Osteoblast (primary cell): ENCODE measurements at regions not wholly inside any gene's neighbourhood (a gene's known extent, or its start where the extent isn't known, plus 50 kb on each side); places are given as distances from the start of the nearest gene placed in this dataset.
A peak's percentile ranks its signal among the peaks of the same experiment; 100 is the strongest.

Experiments used
- DNase-seq: peaks from one replicate; pipeline ENCODE4 v3.0.0; 2011; ENCODE audit warnings: low spot score, mixed read lengths; ENCODE audit not compliant: insufficient read length; ENCODE audit errors: missing footprints
- H2AFZ ChIP-seq: 2 replicates; pipeline ENCODE4 v1.6.0; 2011; ENCODE audit warnings: mild to moderate bottlenecking, low read length
- H3K27ac ChIP-seq: 2 replicates; pipeline ENCODE4 v1.5.1; 2011; ENCODE audit warnings: mild to moderate bottlenecking, low read depth, low read length, moderate library complexity
- H3K27me3 ChIP-seq: 2 replicates; pipeline ENCODE4 v1.6.0; 2012; ENCODE audit warnings: mild to moderate bottlenecking, control low read depth, inconsistent platforms, low read length, moderate library complexity; ENCODE audit not compliant: insufficient read depth
- H3K36me3 ChIP-seq: 2 replicates; pipeline ENCODE4 v1.5.1; 2011; ENCODE audit warnings: mild to moderate bottlenecking, low read length, control low read depth, moderate library complexity; ENCODE audit not compliant: insufficient read depth
- H3K4me1 ChIP-seq: 2 replicates; pipeline ENCODE4 v1.5.1; 2011; ENCODE audit warnings: mild to moderate bottlenecking, low read length, control low read depth, moderate library complexity; ENCODE audit not compliant: insufficient read depth
- H3K4me2 ChIP-seq: 2 replicates; pipeline ENCODE4 v1.6.0; 2011; ENCODE audit warnings: mild to moderate bottlenecking, low read length; ENCODE audit not compliant: insufficient read depth
- H3K4me3 ChIP-seq: fragments of 200-600 bp; sonication (generic); 3 replicates; pipeline ENCODE4 v1.5.1; 2012; ENCODE audit warnings: mild to moderate bottlenecking, low read length, inconsistent platforms; ENCODE audit not compliant: insufficient read depth
- H3K79me2 ChIP-seq: 2 replicates; pipeline ENCODE4 v1.6.0; 2012; ENCODE audit warnings: mild to moderate bottlenecking, low read length, control low read depth, inconsistent platforms; ENCODE audit not compliant: insufficient read depth
- H3K9me3 ChIP-seq: 2 replicates; pipeline ENCODE4 v1.5.1; 2011; ENCODE audit warnings: low read depth, low read length, control low read depth
- H4K20me1 ChIP-seq: 2 replicates; pipeline ENCODE4 v1.6.0; 2012; ENCODE audit warnings: mild to moderate bottlenecking, low read length, control low read depth; ENCODE audit not compliant: insufficient read depth
- TF ChIP-seq, protein P1 (sequence below): IDR thresholded peaks from 2 replicates; pipeline ENCODE4 v1.5.1; 2011; ENCODE audit warnings: mild to moderate bottlenecking, low read depth, low read length, moderate library complexity; ENCODE audit errors: extremely low read depth

DNA sequence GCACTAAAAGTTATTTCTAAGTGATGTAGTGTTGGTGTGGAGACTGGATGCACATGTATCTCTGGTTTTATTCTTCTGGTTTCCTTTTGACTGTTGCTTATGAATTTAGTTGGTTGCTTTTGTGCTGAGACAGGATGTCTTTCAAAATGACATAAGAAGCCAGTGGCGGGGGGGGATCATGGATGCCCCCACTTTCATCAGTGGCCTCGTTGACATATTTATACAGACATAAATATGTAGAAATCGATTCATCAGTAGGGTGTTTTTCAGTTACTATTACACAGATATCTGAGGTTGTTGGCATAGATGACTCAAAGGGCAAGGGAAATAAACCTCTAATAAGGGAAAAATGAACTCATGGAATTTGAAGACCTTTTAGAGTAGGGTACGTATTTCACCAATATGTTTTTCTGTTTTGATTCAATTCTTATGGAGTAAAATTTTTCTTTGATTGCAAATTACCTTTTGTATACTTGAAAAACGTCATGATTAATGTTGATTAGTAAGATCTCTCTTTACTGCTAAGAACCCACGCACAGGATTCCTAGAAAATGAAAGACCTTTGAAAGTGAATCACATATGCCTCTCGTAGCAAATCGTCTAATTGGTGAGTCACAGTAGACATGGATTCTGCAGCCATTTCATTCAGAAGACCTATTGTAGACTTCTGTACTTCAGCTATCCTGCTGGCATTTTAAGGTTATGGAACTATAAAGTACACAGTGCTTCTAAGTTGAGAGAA, 97.4 kb upstream of the RBMS3 start:
- Histone ChIP-seq H3K9me3 (no peaks in the 10 kb centered on the region), H3K4me3 (peak overlapping the region; percentile 32), H3K4me2 (peak overlapping the region; percentile 69), H2AFZ (no peak overlapping the region), H3K36me3 (no peaks in the 10 kb centered on the region), H3K27ac (peak overlapping the region; percentile 95), H3K4me1 (peaks cover 48% of the 10 kb centered on the region), H4K20me1 (no peaks in the 10 kb centered on the region), H3K27me3 (no peaks in the 10 kb centered on the region), H3K79me2 (no peaks in the 10 kb centered on the region)
- no peak for DNase-seq
- TF ChIP-seq, protein P1, sequence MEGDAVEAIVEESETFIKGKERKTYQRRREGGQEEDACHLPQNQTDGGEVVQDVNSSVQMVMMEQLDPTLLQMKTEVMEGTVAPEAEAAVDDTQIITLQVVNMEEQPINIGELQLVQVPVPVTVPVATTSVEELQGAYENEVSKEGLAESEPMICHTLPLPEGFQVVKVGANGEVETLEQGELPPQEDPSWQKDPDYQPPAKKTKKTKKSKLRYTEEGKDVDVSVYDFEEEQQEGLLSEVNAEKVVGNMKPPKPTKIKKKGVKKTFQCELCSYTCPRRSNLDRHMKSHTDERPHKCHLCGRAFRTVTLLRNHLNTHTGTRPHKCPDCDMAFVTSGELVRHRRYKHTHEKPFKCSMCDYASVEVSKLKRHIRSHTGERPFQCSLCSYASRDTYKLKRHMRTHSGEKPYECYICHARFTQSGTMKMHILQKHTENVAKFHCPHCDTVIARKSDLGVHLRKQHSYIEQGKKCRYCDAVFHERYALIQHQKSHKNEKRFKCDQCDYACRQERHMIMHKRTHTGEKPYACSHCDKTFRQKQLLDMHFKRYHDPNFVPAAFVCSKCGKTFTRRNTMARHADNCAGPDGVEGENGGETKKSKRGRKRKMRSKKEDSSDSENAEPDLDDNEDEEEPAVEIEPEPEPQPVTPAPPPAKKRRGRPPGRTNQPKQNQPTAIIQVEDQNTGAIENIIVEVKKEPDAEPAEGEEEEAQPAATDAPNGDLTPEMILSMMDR: no peak

DNA sequence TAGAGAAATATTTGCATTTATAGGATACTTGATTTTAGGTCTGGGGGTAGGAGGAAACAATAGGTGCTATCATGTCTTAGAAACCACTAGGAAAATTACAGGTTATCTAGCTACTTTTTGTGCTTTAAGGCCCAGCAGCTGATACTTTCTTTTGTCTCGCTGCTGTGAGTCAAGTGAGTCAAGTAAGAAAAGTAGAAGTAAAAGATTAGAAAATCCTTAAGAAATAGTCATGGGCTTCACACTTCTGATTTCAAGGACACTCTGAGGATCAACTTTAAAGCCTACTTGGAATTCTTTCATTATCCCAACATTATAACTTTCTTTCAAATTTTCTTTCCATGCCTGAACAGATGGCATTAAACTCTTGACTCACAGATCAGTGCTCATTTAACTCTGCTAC, 95.2 kb upstream of the RBMS3 start:
- H4K20me1 ChIP-seq: no peaks in the 10 kb centered on the region
- DNase-seq: no peak
- H3K4me2 ChIP-seq: peak overlapping the region; percentile 15
- TF ChIP-seq, protein P1: no peak
- no peaks in the 10 kb centered on the region for H3K79me2 ChIP-seq
- H3K4me3 ChIP-seq: no peak overlapping the region
- H3K4me1 ChIP-seq: peaks cover 49% of the 10 kb centered on the region
- H3K27ac ChIP-seq: peak overlapping the region; percentile 95
- H3K9me3 ChIP-seq: no peaks in the 10 kb centered on the region
- H2AFZ ChIP-seq: no peak overlapping the region
- no peaks in the 10 kb centered on the region for H3K27me3 ChIP-seq
- no peaks in the 10 kb centered on the region for H3K36me3 ChIP-seq

DNA sequence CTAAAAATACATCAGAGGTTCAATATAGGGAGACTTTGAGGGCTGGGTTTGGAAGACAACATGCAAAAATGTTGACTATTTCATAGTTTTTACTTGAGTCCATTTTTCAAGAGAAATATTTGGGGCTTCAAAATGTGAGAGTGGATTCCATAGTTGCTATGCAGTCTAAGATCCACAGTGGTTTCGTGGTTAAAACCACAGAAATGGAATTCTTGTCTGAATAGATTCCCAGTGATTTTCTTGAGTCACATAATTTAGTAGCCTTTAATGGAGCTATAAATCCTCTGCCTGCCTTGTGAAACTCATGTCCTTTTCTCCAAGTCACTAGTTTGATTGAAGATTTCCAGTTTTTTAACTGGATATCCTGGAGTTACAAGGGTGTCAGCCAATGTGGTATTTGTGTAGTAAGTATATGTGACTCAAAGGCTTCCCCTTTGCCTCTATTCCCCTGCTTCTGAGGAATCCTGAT, 94.7 kb upstream of the RBMS3 start:
- Histone ChIP-seq H3K27me3 (no peaks in the 10 kb centered on the region), H4K20me1 (no peaks in the 10 kb centered on the region), H3K9me3 (no peaks in the 10 kb centered on the region), H3K79me2 (no peaks in the 10 kb centered on the region), H2AFZ (no peak overlapping the region), H3K4me1 (peaks cover 49% of the 10 kb centered on the region), H3K4me2 (peak overlapping the region; percentile 15), H3K4me3 (no peak overlapping the region), H3K27ac (peak overlapping the region; percentile 95), H3K36me3 (no peaks in the 10 kb centered on the region)
- no peak for DNase-seq
- TF ChIP-seq, protein P1: no peak

DNA sequence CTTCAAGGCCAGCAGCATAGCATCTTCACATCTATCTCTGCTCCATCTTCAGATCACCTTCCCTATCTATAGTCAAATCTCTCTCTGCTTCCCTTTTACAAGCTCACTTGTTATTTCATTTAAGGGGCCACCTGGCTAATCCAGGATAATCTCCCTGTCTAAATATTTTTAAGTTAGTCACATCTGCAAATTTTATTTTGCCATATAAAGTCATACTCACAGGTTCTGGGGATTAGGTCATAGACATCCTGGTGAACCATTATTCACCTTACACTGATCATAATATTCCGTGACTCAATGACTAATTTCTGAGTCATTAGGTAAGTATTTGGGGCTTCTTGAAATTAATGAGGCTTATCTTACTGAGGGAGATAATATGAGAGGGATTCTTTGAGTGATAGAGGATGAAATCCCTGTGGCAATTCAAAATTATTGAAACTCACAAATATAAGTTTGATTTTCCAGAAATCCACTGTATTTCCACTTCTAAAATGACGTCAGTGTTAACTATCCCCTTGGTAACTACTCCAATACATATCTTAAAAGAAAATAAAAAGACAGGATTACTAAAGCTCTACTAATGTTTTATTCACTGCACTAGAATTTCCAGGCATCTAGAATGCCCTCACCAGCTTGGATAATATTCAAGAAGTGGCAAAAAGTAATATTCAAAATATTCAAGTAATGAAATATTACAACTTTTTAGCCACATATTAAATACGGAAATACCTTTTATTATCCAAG, 93.7 kb upstream of the RBMS3 start:
- Histone ChIP-seq H3K4me2 (peak overlapping the region; percentile 5), H3K4me3 (no peak overlapping the region), H3K27me3 (no peaks in the 10 kb centered on the region), H3K9me3 (no peaks in the 10 kb centered on the region), H3K36me3 (no peaks in the 10 kb centered on the region), H3K27ac (peak overlapping the region; percentile 95), H3K4me1 (peaks cover 49% of the 10 kb centered on the region), H3K79me2 (no peaks in the 10 kb centered on the region), H2AFZ (no peak overlapping the region), H4K20me1 (no peaks in the 10 kb centered on the region)
- TF ChIP-seq, protein P1: no peak
- DNase-seq: no peak
